ENCODE measurements at regions not wholly inside any gene's neighbourhood (a gene's known extent, or its start where the extent isn't known, plus 50 kb on each side); places are given as distances from the start of the nearest gene placed in this dataset.
"Not testable (repeated sequence)": the region's sequence is repeated elsewhere in the genome, so short reads cannot be mapped to it uniquely, and the experiment has no call there.

- not testable (repeated sequence) for DNase-seq (ENCODE audit: low read depth)
Measured at GRCh38 chr7:76851617-76852016, 180.5 kb downstream of the SPDYE17 start.

- not testable (repeated sequence) for DNase-seq (ENCODE audit: low read depth)
Measured at GRCh38 chr7:76849887-76850563, 182.1 kb downstream of the SPDYE17 start.

- not testable (repeated sequence) for DNase-seq (ENCODE audit: low read depth)
Measured at GRCh38 chr7:76839879-76840278, 192.3 kb downstream of the SPDYE17 start.

GRCh38 chr7:76839214-76839613, 192.9 kb downstream of the SPDYE17 start:
- DNase-seq (ENCODE audit: low read depth), result not testable (repeated sequence)

- DNase-seq (ENCODE audit: low read depth), result not testable (repeated sequence)
Measured at GRCh38 chr7:76838357-76838756, 193.8 kb downstream of the SPDYE17 start.

- DNase-seq (ENCODE audit: low read depth), result not testable (repeated sequence)
Measured at GRCh38 chr7:76829233-76829632, 202.2 kb upstream of the POMZP3 start.

GRCh38 chr7:76826181-76826580, 199.1 kb upstream of the POMZP3 start:
- not testable (repeated sequence) for DNase-seq (ENCODE audit: low read depth)

GRCh38 chr7:76809856-76810255, 182.8 kb upstream of the POMZP3 start:
- not testable (repeated sequence) for DNase-seq (ENCODE audit: low read depth)

- peak; percentile 2 for DNase-seq (ENCODE audit: low read depth)
Measured at GRCh38 chr7:76807588-76808100, 180.6 kb upstream of the POMZP3 start.

GRCh38 chr7:76806460-76806859, 179.4 kb upstream of the POMZP3 start:
- DNase-seq (ENCODE audit: low read depth), result not testable (repeated sequence)

- peak; percentile 49 for DNase-seq (ENCODE audit: low read depth)
Measured at GRCh38 chr7:76806010-76806409, 178.9 kb upstream of the POMZP3 start.

- DNase-seq (ENCODE audit: low read depth), result not testable (repeated sequence)
Measured at GRCh38 chr7:76805262-76805661, 178.2 kb upstream of the POMZP3 start.

- peak; percentile 55 for DNase-seq (ENCODE audit: low read depth)
Measured at GRCh38 chr7:76797639-76798038, 170.6 kb upstream of the POMZP3 start.

GRCh38 chr7:76780693-76781092, 153.6 kb upstream of the POMZP3 start:
- not testable (repeated sequence) for DNase-seq (ENCODE audit: low read depth)

- DNase-seq (ENCODE audit: low read depth), result not testable (repeated sequence)
Measured at GRCh38 chr7:76774279-76774678, 147.2 kb upstream of the POMZP3 start.

- not testable (repeated sequence) for DNase-seq (ENCODE audit: low read depth)
Measured at GRCh38 chr7:76771980-76772379, 144.9 kb upstream of the POMZP3 start.

- DNase-seq (ENCODE audit: low read depth), result not testable (repeated sequence)
Measured at GRCh38 chr7:76763977-76764376, 136.9 kb upstream of the POMZP3 start.

- DNase-seq (ENCODE audit: low read depth), result peak; percentile 60
Measured at GRCh38 chr7:76760546-76761220, 133.6 kb upstream of the POMZP3 start.

- not testable (repeated sequence) for DNase-seq (ENCODE audit: low read depth)
Measured at GRCh38 chr7:76739538-76739937, 112.5 kb upstream of the POMZP3 start.

GRCh38 chr7:76736724-76737123, 109.6 kb upstream of the POMZP3 start:
- not testable (repeated sequence) for DNase-seq (ENCODE audit: low read depth)

GRCh38 chr7:76736091-76736490, 109.0 kb upstream of the POMZP3 start:
- not testable (repeated sequence) for DNase-seq (ENCODE audit: low read depth)

- not testable (repeated sequence) for DNase-seq (ENCODE audit: low read depth)
Measured at GRCh38 chr7:76735668-76736067, 108.6 kb upstream of the POMZP3 start.

All from HT1080 (cell line).